ENCODE measurements at regions not wholly inside any gene's neighbourhood (a gene's known extent, or its start where the extent isn't known, plus 50 kb on each side); places are given as distances from the start of the nearest gene placed in this dataset.

- TF ChIP-seq POLR2A (IDR thresholded peaks at IDR 0.05; ENCODE audit: low read depth, low read length) (no peak), POLR2AphosphoS5 (IDR thresholded peaks at IDR 0.05; ENCODE audit: low read depth, low read length) (no peak)
These were observed 118.1 kb upstream of the ZNF521 start for GRCh38 chr18:25470062-25470461.

Data from GM12892 (cell line).